GM23338 (cell line): ENCODE measurements at regions not wholly inside any gene's neighbourhood (a gene's known extent, or its start where the extent isn't known, plus 50 kb on each side); places are given as distances from the start of the nearest gene placed in this dataset.

Experiments
- CTCF ChIP-seq, 2 experiments: fragments of 200-600 bp in 1 of 2; sonication (generic) in 1 of 2; conservative IDR thresholded peaks; 2 replicates each; pipeline versions ENCODE4 v1.5.1 to v1.6.1; 2016 to 2017; ENCODE audit warnings: antibody characterized with exemption in 2 of 2, low read depth in 2 of 2, mild to moderate bottlenecking in 2 of 2, moderate library complexity in 1 of 2
- ETS1 ChIP-seq: IDR thresholded peaks from 2 replicates; pipeline ENCODE4 v1.6.1; 2016; ENCODE audit warnings: antibody characterized with exemption
- EZH2phosphoT487 ChIP-seq: fragments of 200-600 bp; sonication (generic); IDR thresholded peaks from one replicate; pipeline ENCODE4 v1.8.1; 2018; ENCODE audit warnings: antibody characterized with exemption; ENCODE audit not compliant: unreplicated experiment
- NANOG ChIP-seq: IDR thresholded peaks from 2 replicates; pipeline ENCODE4 v1.6.1; 2016; ENCODE audit warnings: antibody characterized with exemption, borderline replicate concordance
- POLR2AphosphoS5 ChIP-seq: IDR thresholded peaks from 2 replicates; pipeline ENCODE4 v1.6.1; 2016; ENCODE audit warnings: antibody characterized with exemption, low read depth
- STAT1 ChIP-seq: IDR thresholded peaks from one replicate; pipeline ENCODE4 v1.6.1; 2016; ENCODE audit warnings: antibody characterized with exemption; ENCODE audit not compliant: unreplicated experiment
- ZNF114 ChIP-seq: fragments of 250-450 bp; sonication (Bioruptor Pico); IDR thresholded peaks from 2 replicates; pipeline ENCODE4 v1.5.0; 2020; ENCODE audit warnings: mild to moderate bottlenecking, moderate library complexity
- ZNF462 ChIP-seq: fragments of 250-450 bp; sonication (Bioruptor Pico); IDR thresholded peaks from 2 replicates; pipeline ENCODE4 v1.5.0; 2020; ENCODE audit warnings: mild to moderate bottlenecking, moderate library complexity

- TF ChIP-seq ZNF462 (CRISPR knock-in tag) (no peak), STAT1 (no peak), EZH2phosphoT487 (no peak), ETS1 (no peak), POLR2AphosphoS5 (no peak), NANOG (no peak), ZNF114 (CRISPR knock-in tag) (no peak), CTCF (conservative IDR thresholded peaks at IDR 0.05; ENCODE audit: low read depth in 2 of 2) (no peak)
Observed at GRCh38 chr9:106358331-106358730, 504.6 kb upstream of the ZNF462 start (continued).
